HG03469 (cell line): ENCODE measurements at regions not wholly inside any gene's neighbourhood (a gene's known extent, or its start where the extent isn't known, plus 50 kb on each side); places are given as distances from the start of the nearest gene placed in this dataset.

ENCODE experiments used
- ATAC-seq: cut with Tn5 transposase; IDR thresholded peaks from one replicate; pipeline ENCODE4 v1.9.1; 2021; ENCODE audit warnings: mild to moderate bottlenecking, moderate library complexity, moderate number of reproducible peaks; ENCODE audit not compliant: unreplicated experiment

DNA sequence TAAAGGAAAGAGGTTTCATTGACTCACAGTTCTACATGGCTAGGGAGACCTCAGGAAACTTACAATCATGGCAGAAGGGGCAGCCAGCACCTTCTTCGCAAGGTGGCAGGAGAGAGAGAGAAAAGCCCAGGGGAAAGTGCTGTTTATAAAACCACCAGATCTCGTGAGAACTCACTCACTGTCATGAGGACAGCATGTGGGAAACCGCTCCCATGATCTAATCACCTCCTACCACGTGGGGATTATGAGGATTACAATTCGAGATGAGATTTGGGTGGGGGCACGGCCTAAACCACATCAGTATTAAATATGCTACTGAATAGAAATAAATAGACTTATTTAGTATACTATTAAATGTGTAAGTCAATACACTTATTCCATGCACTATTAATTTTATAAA is 70.6 kb upstream of the TCF21 start:
- ATAC-seq: no peak

GRCh38 chr6:133820208-133820607 is 68.7 kb upstream of the TCF21 start:
- no peak for ATAC-seq

DNA sequence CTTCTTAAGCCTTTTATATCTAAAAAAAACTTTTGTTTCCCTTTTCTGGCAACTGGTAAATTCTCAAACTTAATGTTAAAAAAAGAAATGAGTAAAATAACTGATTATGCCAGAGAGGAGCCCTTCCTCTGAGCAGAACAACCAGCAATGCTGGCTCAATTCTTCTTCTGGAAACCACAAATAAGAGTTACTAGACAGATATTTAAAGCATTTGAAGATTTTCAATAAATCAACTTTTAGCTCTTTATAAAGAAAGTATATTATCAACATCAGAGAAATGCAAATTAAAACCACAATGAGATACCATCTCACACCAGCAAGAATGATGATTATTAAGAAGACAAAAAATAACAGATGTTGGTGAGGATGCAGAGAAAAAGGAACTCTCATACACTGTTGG is 61.1 kb upstream of the TCF21 start:
- no peak for ATAC-seq

GRCh38 chr6:133833949-133834359 is 55.0 kb upstream of the TCF21 start:
- no peak for ATAC-seq

- ATAC-seq: no peak
Observed at GRCh38 chr6:133834472-133835170, 54.3 kb upstream of the TCF21 start.

GRCh38 chr6:133835901-133836300 is 53.0 kb upstream of the TCF21 start:
- ATAC-seq: no peak

DNA sequence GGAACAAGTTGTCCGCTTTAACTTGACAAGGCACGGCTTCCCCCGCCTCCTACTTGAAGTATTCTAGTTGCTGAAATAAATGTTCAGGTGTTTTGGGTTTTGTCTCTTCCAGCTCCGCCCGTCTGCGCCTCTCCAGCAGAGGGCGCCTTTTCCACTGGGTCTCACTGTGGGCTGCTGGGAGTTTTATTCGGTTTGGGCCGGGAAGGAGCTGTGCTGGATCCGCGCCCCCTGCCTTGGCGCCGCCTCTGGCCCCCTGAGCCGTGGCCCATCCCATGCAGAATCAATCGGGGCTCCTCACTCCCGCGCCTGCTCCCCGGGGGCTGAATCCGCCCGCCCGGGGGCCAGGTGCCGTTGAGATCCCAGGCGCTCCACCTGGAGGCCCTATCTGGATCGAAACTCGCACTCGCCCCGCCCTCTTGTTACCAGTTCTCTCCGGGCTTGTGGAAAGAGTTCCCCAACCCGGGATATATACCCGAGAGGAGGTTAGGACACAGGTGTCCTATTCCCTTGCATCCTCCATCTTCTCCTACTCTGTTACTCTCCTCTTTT is 51.0 kb upstream of the TCF21 start:
- ATAC-seq: peak; percentile 69
